ENCODE measurements at regions not wholly inside any gene's neighbourhood (a gene's known extent, or its start where the extent isn't known, plus 50 kb on each side); places are given as distances from the start of the nearest gene placed in this dataset.

- H3K56ac ChIP-seq (replicated peaks; ENCODE audit: insufficient read length, low read depth, low read length), result no peak overlapping the region
- no peak overlapping the region for H2BK12ac ChIP-seq (ENCODE audit: low read depth, low read length)
- H3K23me2 ChIP-seq (ENCODE audit: low read depth, low read length), result no peaks in the 10 kb centered on the region
- no peak overlapping the region for H2AK5ac ChIP-seq (ENCODE audit: low read depth, low read length)
- CTCF ChIA-PET (ENCODE audit: partially characterized antibody), result no interaction called here
- H2BK5ac ChIP-seq (ENCODE audit: low read depth, low read length), result no peak overlapping the region
- FAIRE-seq (no peak), DNase-seq (ENCODE audit: low read depth in 1 of 2, low spot score in 2 of 2) (no peak)
- H3K23ac ChIP-seq (ENCODE audit: insufficient read length), result no peak overlapping the region
- H3K9ac ChIP-seq (replicated peaks in 1 of 4; ENCODE audit: extremely low read depth in 1 of 4, low read depth in 3 of 4, low read length in 3 of 4), result no peak overlapping the region
- H3K4me1 ChIP-seq (replicated peaks in 1 of 4; ENCODE audit: control insufficient read depth in 3 of 4, insufficient read depth in 4 of 4, low read length in 3 of 4), result no peaks in the 10 kb centered on the region
- H2BK120ac ChIP-seq (replicated peaks; ENCODE audit: low read depth, low read length), result no peak overlapping the region
- no peak overlapping the region for H4K91ac ChIP-seq (replicated peaks; ENCODE audit: insufficient read length, low read length)
- H3K27ac ChIP-seq (ENCODE audit: low read depth, low read length), result no peak overlapping the region
- no peaks in the 10 kb centered on the region for H3K9me3 ChIP-seq (ENCODE audit: insufficient read depth in 2 of 2, low read depth in 1 of 2, low read length in 1 of 2)
- H3K79me1 ChIP-seq (ENCODE audit: low read depth, low read length), result no peaks in the 10 kb centered on the region
- H2BK15ac ChIP-seq (ENCODE audit: low read length), result no peak overlapping the region
- no peaks in the 10 kb centered on the region for H3K36me3 ChIP-seq (ENCODE audit: control insufficient read depth in 2 of 4, insufficient read depth in 4 of 4, low read length in 3 of 4)
- H3K18ac ChIP-seq (ENCODE audit: extremely low read depth, low read length), result no peak overlapping the region
- H4K8ac ChIP-seq (ENCODE audit: extremely low read depth, insufficient read depth, low read length), result no peak overlapping the region
- no peak overlapping the region for H3K14ac ChIP-seq (ENCODE audit: insufficient read length)
- no peak overlapping the region for H2AFZ ChIP-seq (ENCODE audit: low read length)
- no peaks in the 10 kb centered on the region for H4K20me1 ChIP-seq (replicated peaks in 1 of 2; ENCODE audit: control insufficient read depth in 1 of 2, insufficient read depth in 2 of 2, low read length in 2 of 2)
- H3K27me3 ChIP-seq (replicated peaks in 1 of 4; ENCODE audit: control insufficient read depth in 3 of 4, extremely low read depth in 1 of 4, insufficient read depth in 3 of 4, low read length in 3 of 4), result no peaks in the 10 kb centered on the region
- no peak overlapping the region for H3K4me3 ChIP-seq (ENCODE audit: extremely low read depth in 1 of 4, insufficient read depth in 2 of 4, low read depth in 3 of 4, low read length in 4 of 4)
- no peak overlapping the region for H4K5ac ChIP-seq (ENCODE audit: insufficient read length, low read depth, low read length)
- no peak overlapping the region for H2BK20ac ChIP-seq (ENCODE audit: low read length)
- H3K4ac ChIP-seq (replicated peaks; ENCODE audit: insufficient read length, low read depth, low read length), result no peak overlapping the region
- no peak overlapping the region for H3K4me2 ChIP-seq (ENCODE audit: insufficient read depth in 1 of 2, low read depth in 2 of 2, low read length in 2 of 2)
- H3K79me2 ChIP-seq (ENCODE audit: control insufficient read depth in 1 of 2, insufficient read depth in 2 of 2, low read length in 2 of 2), result no peaks in the 10 kb centered on the region
- POLR2A ChIA-PET (ENCODE audit: partially characterized antibody), result no interaction called here
- no peak for TF ChIP-seq KDM5A (IDR thresholded peaks at IDR 0.05; ENCODE audit: low read length)
- no peak for TF ChIP-seq RXRA (IDR thresholded peaks at IDR 0.05; ENCODE audit: insufficient read depth, low read depth, low read length)
- no peak for TF ChIP-seq NANOG (IDR thresholded peaks at IDR 0.05; ENCODE audit: insufficient read depth, low read depth, low read length, poor library complexity, severe bottlenecking)
- no peak for TF ChIP-seq JUN (IDR thresholded peaks at IDR 0.05; ENCODE audit: low read depth, low read length)
- no peak for TF ChIP-seq YY1 (IDR thresholded peaks at IDR 0.05; ENCODE audit: low read depth, low read length)
- no peak for TF ChIP-seq EZH2 (IDR thresholded peaks at IDR 0.05; ENCODE audit: low read depth, low read length, severe bottlenecking)
- TF ChIP-seq POLR2AphosphoS5 (IDR thresholded peaks at IDR 0.05; ENCODE audit: low read depth, low read length), result no peak
- no peak for TF ChIP-seq POLR2A (IDR thresholded peaks at IDR 0.05; ENCODE audit: control extremely low read depth in 1 of 2, low read depth in 2 of 2, low read length in 2 of 2)
- no peak for TF ChIP-seq E2F6 (IDR thresholded peaks at IDR 0.05)
- no peak for TF ChIP-seq NRF1 (IDR thresholded peaks at IDR 0.05; ENCODE audit: low read depth, low read length)
- no peak for TF ChIP-seq BCL11A (IDR thresholded peaks at IDR 0.05; ENCODE audit: low read depth in 2 of 2, low read length in 2 of 2)
- no peak for TF ChIP-seq RAD21 (IDR thresholded peaks at IDR 0.05 in 1 of 2, conservative IDR thresholded peaks at IDR 0.05 in 1 of 2; ENCODE audit: low read depth in 2 of 2, low read length in 2 of 2)
- no peak for TF ChIP-seq SP1 (IDR thresholded peaks at IDR 0.05; ENCODE audit: low read depth, low read length)
- TF ChIP-seq BACH1 (IDR thresholded peaks at IDR 0.05; ENCODE audit: low read length), result no peak
These were observed 70.8 kb upstream of the FREM3 start for GRCh38 chr4:143771269-143771668.

All from H1 (cell line).